A673 (cell line): ENCODE measurements at regions not wholly inside any gene's neighbourhood (a gene's known extent, or its start where the extent isn't known, plus 50 kb on each side); places are given as distances from the start of the nearest gene placed in this dataset.

Experiments used
- EZH2 ChIP-seq: fragments of 200-600 bp; sonication (generic); IDR thresholded peaks from 2 replicates; pipeline ENCODE4 v1.6.1; 2017; ENCODE audit warnings: borderline replicate concordance, low read depth, mild to moderate bottlenecking, mixed read lengths, antibody characterized with exemption, low read length; ENCODE audit not compliant: poor library complexity, severe bottlenecking
- TF ChIP-seq, protein P1 (sequence below): fragments of 300-800, 200-600 bp; sonication (generic); conservative IDR thresholded peaks from 2 replicates; pipeline ENCODE4 v1.5.1; 2017; ENCODE audit warnings: low read depth, mild to moderate bottlenecking, antibody characterized with exemption, low read length, moderate library complexity, mixed read lengths

DNA sequence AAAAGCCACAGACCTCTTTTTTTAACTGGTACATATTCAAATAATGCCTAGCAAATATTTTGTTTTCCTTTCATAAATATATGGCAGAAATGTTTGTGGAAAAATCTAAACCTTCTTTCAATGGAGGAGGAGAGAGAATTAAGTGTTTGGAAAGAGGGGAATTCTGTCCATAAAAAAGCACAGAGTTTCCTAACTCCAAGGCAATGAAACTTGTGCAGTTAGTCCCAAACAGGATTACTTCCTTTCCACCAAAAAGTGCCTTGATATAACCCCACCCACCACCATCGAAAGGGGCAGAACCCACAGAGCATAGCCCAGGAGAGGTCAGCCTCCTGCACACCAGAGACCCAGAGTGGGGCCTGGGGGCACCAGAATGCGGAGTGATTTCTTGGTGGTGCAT is 106.3 kb downstream of the OGFRL1 start:
- TF ChIP-seq, protein P1, sequence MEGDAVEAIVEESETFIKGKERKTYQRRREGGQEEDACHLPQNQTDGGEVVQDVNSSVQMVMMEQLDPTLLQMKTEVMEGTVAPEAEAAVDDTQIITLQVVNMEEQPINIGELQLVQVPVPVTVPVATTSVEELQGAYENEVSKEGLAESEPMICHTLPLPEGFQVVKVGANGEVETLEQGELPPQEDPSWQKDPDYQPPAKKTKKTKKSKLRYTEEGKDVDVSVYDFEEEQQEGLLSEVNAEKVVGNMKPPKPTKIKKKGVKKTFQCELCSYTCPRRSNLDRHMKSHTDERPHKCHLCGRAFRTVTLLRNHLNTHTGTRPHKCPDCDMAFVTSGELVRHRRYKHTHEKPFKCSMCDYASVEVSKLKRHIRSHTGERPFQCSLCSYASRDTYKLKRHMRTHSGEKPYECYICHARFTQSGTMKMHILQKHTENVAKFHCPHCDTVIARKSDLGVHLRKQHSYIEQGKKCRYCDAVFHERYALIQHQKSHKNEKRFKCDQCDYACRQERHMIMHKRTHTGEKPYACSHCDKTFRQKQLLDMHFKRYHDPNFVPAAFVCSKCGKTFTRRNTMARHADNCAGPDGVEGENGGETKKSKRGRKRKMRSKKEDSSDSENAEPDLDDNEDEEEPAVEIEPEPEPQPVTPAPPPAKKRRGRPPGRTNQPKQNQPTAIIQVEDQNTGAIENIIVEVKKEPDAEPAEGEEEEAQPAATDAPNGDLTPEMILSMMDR: no peak
- TF ChIP-seq EZH2: no peak
